ENCODE measurements at regions not wholly inside any gene's neighbourhood (a gene's known extent, or its start where the extent isn't known, plus 50 kb on each side); places are given as distances from the start of the nearest gene placed in this dataset.
"Not testable (repeated sequence)": the region's sequence is repeated elsewhere in the genome, so short reads cannot be mapped to it uniquely, and the experiment has no call there.

GRCh38 chr18:30852980-30853379, 189.6 kb downstream of the DSC3 start:
- Histone ChIP-seq H3K9me3 (no peaks in the 10 kb centered on the region), H3K9ac (no peak overlapping the region), H3K27ac (no peak overlapping the region), H3K4me3 (no peak overlapping the region), H4K20me1 (no peaks in the 10 kb centered on the region), H3K4me2 (no peak overlapping the region), H3K27me3 (no peaks in the 10 kb centered on the region), H3K4me1 (no peaks in the 10 kb centered on the region), H3K36me3 (no peaks in the 10 kb centered on the region)
- TF ChIP-seq Cebpa-rat (IDR thresholded peaks at IDR 0.05), result no peak

- H3K36me3 ChIP-seq, result no peaks in the 10 kb centered on the region
- no peak overlapping the region for H3K9ac ChIP-seq
- no peaks in the 10 kb centered on the region for H3K9me3 ChIP-seq
- no peak overlapping the region for H3K27ac ChIP-seq
- H3K4me2 ChIP-seq, result no peak overlapping the region
- no peak overlapping the region for H3K4me3 ChIP-seq
- no peaks in the 10 kb centered on the region for H3K4me1 ChIP-seq
- TF ChIP-seq Cebpa-rat (IDR thresholded peaks at IDR 0.05), result no peak
- no peaks in the 10 kb centered on the region for H4K20me1 ChIP-seq
- no peaks in the 10 kb centered on the region for H3K27me3 ChIP-seq
Measured at GRCh38 chr18:30852541-30852940, 190.0 kb downstream of the DSC3 start.

- not testable (repeated sequence) for H3K9ac ChIP-seq, H3K4me1 ChIP-seq, H3K4me2 ChIP-seq, H3K27me3 ChIP-seq, H4K20me1 ChIP-seq, H3K4me3 ChIP-seq, H3K27ac ChIP-seq, H3K36me3 ChIP-seq, H3K9me3 ChIP-seq
Measured at GRCh38 chr18:30839056-30839561, 203.4 kb downstream of the DSC3 start.

GRCh38 chr18:30828700-30829099, 213.8 kb downstream of the DSC3 start:
- no peak overlapping the region for H3K9ac ChIP-seq
- no peaks in the 10 kb centered on the region for H3K9me3 ChIP-seq
- no peaks in the 10 kb centered on the region for H4K20me1 ChIP-seq
- no peaks in the 10 kb centered on the region for H3K36me3 ChIP-seq
- no peak for TF ChIP-seq Cebpa-rat (IDR thresholded peaks at IDR 0.05)
- no peak overlapping the region for H3K4me2 ChIP-seq
- H3K27me3 ChIP-seq, result no peaks in the 10 kb centered on the region
- H3K4me3 ChIP-seq, result no peak overlapping the region
- H3K4me1 ChIP-seq, result no peaks in the 10 kb centered on the region
- H3K27ac ChIP-seq, result no peak overlapping the region

GRCh38 chr18:30819619-30820018, 222.9 kb downstream of the DSC3 start:
- TF ChIP-seq Cebpa-rat (IDR thresholded peaks at IDR 0.05), result no peak
- peaks cover 9% of the 10 kb centered on the region; the same call in 1 of the 2 replicates for H3K9me3 ChIP-seq
- no peaks in the 10 kb centered on the region for H3K36me3 ChIP-seq
- H3K4me3 ChIP-seq, result no peak overlapping the region
- no peaks in the 10 kb centered on the region for H4K20me1 ChIP-seq
- no peak overlapping the region for H3K27ac ChIP-seq
- no peak overlapping the region for H3K4me2 ChIP-seq
- H3K9ac ChIP-seq, result no peak overlapping the region
- no peaks in the 10 kb centered on the region for H3K27me3 ChIP-seq
- no peaks in the 10 kb centered on the region for H3K4me1 ChIP-seq

- H3K27me3 ChIP-seq, result no peaks in the 10 kb centered on the region
- H3K9ac ChIP-seq, result no peak overlapping the region
- H3K9me3 ChIP-seq, result peaks cover 9% of the 10 kb centered on the region; the same call in 1 of the 2 replicates
- no peak overlapping the region for H3K4me3 ChIP-seq
- H3K27ac ChIP-seq, result no peak overlapping the region
- TF ChIP-seq Cebpa-rat (IDR thresholded peaks at IDR 0.05), result no peak
- H3K4me2 ChIP-seq, result no peak overlapping the region
- H4K20me1 ChIP-seq, result no peaks in the 10 kb centered on the region
- no peaks in the 10 kb centered on the region for H3K4me1 ChIP-seq
- no peaks in the 10 kb centered on the region for H3K36me3 ChIP-seq
Measured at GRCh38 chr18:30814446-30814845, 228.1 kb downstream of the DSC3 start.

GRCh38 chr18:30811580-30811979, 231.0 kb downstream of the DSC3 start:
- no peaks in the 10 kb centered on the region for H3K4me1 ChIP-seq
- no peak overlapping the region for H3K4me3 ChIP-seq
- no peak overlapping the region for H3K27ac ChIP-seq
- H3K9me3 ChIP-seq, result peaks cover 9% of the 10 kb centered on the region; the same call in 1 of the 2 replicates
- no peak overlapping the region for H3K9ac ChIP-seq
- TF ChIP-seq Cebpa-rat (IDR thresholded peaks at IDR 0.05), result no peak
- no peaks in the 10 kb centered on the region for H4K20me1 ChIP-seq
- H3K36me3 ChIP-seq, result no peaks in the 10 kb centered on the region
- no peaks in the 10 kb centered on the region for H3K27me3 ChIP-seq
- H3K4me2 ChIP-seq, result no peak overlapping the region

GRCh38 chr18:30810580-30810979, 232.0 kb downstream of the DSC3 start:
- TF ChIP-seq Cebpa-rat (IDR thresholded peaks at IDR 0.05), result no peak
- no peaks in the 10 kb centered on the region for H4K20me1 ChIP-seq

GRCh38 chr18:30806823-30807222, 235.7 kb downstream of the DSC3 start:
- no peak overlapping the region for H3K9ac ChIP-seq
- no peaks in the 10 kb centered on the region for H3K4me1 ChIP-seq
- no peak overlapping the region for H3K27ac ChIP-seq
- no peak overlapping the region for H3K4me3 ChIP-seq
- H3K36me3 ChIP-seq, result no peaks in the 10 kb centered on the region
- no peak for TF ChIP-seq Cebpa-rat (IDR thresholded peaks at IDR 0.05)
- no peaks in the 10 kb centered on the region for H3K9me3 ChIP-seq
- no peaks in the 10 kb centered on the region for H4K20me1 ChIP-seq
- H3K4me2 ChIP-seq, result no peak overlapping the region
- H3K27me3 ChIP-seq, result no peaks in the 10 kb centered on the region

More at GRCh38 chr18:30810580-30810979, 232.0 kb downstream of the DSC3 start:
- no peaks in the 10 kb centered on the region for H3K4me1 ChIP-seq
- H3K36me3 ChIP-seq, result no peaks in the 10 kb centered on the region
- H3K27me3 ChIP-seq, result no peaks in the 10 kb centered on the region
- H3K9me3 ChIP-seq, result no peaks in the 10 kb centered on the region
- H3K4me2 ChIP-seq, result no peak overlapping the region
- no peak overlapping the region for H3K9ac ChIP-seq
- H3K4me3 ChIP-seq, result no peak overlapping the region
- H3K27ac ChIP-seq, result no peak overlapping the region

- H3K27ac ChIP-seq, result no peak overlapping the region
- H3K27me3 ChIP-seq, result no peaks in the 10 kb centered on the region
- TF ChIP-seq Cebpa-rat (IDR thresholded peaks at IDR 0.05), result no peak
- H4K20me1 ChIP-seq, result no peaks in the 10 kb centered on the region
- no peak overlapping the region for H3K4me2 ChIP-seq
- no peaks in the 10 kb centered on the region for H3K36me3 ChIP-seq
- H3K9me3 ChIP-seq, result no peaks in the 10 kb centered on the region
- H3K4me1 ChIP-seq, result no peaks in the 10 kb centered on the region
- no peak overlapping the region for H3K9ac ChIP-seq
- no peak overlapping the region for H3K4me3 ChIP-seq
Measured at GRCh38 chr18:30800800-30801199, 241.7 kb downstream of the DSC3 start.

GRCh38 chr18:30792051-30792450, 250.5 kb downstream of the DSC3 start:
- no peak for TF ChIP-seq Cebpa-rat (IDR thresholded peaks at IDR 0.05)
- H3K27me3 ChIP-seq, result no peaks in the 10 kb centered on the region
- no peaks in the 10 kb centered on the region for H4K20me1 ChIP-seq
- H3K9ac ChIP-seq, result no peak overlapping the region
- H3K4me1 ChIP-seq, result no peaks in the 10 kb centered on the region
- H3K4me2 ChIP-seq, result no peak overlapping the region
- H3K9me3 ChIP-seq, result no peaks in the 10 kb centered on the region
- H3K4me3 ChIP-seq, result no peak overlapping the region
- no peak overlapping the region for H3K27ac ChIP-seq
- H3K36me3 ChIP-seq, result no peaks in the 10 kb centered on the region

- H3K9me3 ChIP-seq, H3K27me3 ChIP-seq, H3K27ac ChIP-seq, H3K4me3 ChIP-seq, H3K9ac ChIP-seq, H3K4me2 ChIP-seq, H3K36me3 ChIP-seq, H4K20me1 ChIP-seq, H3K4me1 ChIP-seq: not testable (repeated sequence)
Measured at GRCh38 chr18:30788411-30788991, 254.0 kb downstream of the DSC3 start.
